ENCODE measurements at regions not wholly inside any gene's neighbourhood (a gene's known extent, or its start where the extent isn't known, plus 50 kb on each side); places are given as distances from the start of the nearest gene placed in this dataset.

GRCh38 chr21:15206514-15206913 lies 141.7 kb upstream of the NRIP1 start:
- no peak overlapping the region for H3K4me3 ChIP-seq (ENCODE audit: low read length)
- no peak for DNase-seq (ENCODE audit: low read depth)
- no peak for TF ChIP-seq CTCF (conservative IDR thresholded peaks at IDR 0.05; ENCODE audit: low read depth, low read length)

- no peak for TF ChIP-seq CTCF (conservative IDR thresholded peaks at IDR 0.05; ENCODE audit: low read depth, low read length)
- H3K4me3 ChIP-seq (ENCODE audit: low read length) = no peak overlapping the region
- no peak for DNase-seq (ENCODE audit: low read depth)
Observed at GRCh38 chr21:15207231-15207630, 142.4 kb upstream of the NRIP1 start.

GRCh38 chr21:15207635-15208370 lies 143.0 kb upstream of the NRIP1 start:
- no peak overlapping the region for H3K4me3 ChIP-seq (ENCODE audit: low read length)
- TF ChIP-seq CTCF (conservative IDR thresholded peaks at IDR 0.05; ENCODE audit: low read depth, low read length) = no peak
- DNase-seq (ENCODE audit: low read depth) = no peak

GRCh38 chr21:15208786-15209185 lies 144.0 kb upstream of the NRIP1 start:
- no peak overlapping the region for H3K4me3 ChIP-seq (ENCODE audit: low read length)
- DNase-seq (ENCODE audit: low read depth) = no peak
- no peak for TF ChIP-seq CTCF (conservative IDR thresholded peaks at IDR 0.05; ENCODE audit: low read depth, low read length)

GRCh38 chr21:15209224-15209623 lies 144.4 kb upstream of the NRIP1 start:
- no peak overlapping the region for H3K4me3 ChIP-seq (ENCODE audit: low read length)
- no peak for TF ChIP-seq CTCF (conservative IDR thresholded peaks at IDR 0.05; ENCODE audit: low read depth, low read length)
- DNase-seq (ENCODE audit: low read depth) = no peak

- TF ChIP-seq CTCF (conservative IDR thresholded peaks at IDR 0.05; ENCODE audit: low read depth, low read length) = no peak
- no peak for DNase-seq (ENCODE audit: low read depth)
- H3K4me3 ChIP-seq (ENCODE audit: low read length) = no peak overlapping the region
Observed at GRCh38 chr21:15210235-15210678, 145.5 kb upstream of the NRIP1 start.

GRCh38 chr21:15211491-15212133 lies 146.8 kb upstream of the NRIP1 start:
- DNase-seq (ENCODE audit: low read depth) = no peak
- TF ChIP-seq CTCF (conservative IDR thresholded peaks at IDR 0.05; ENCODE audit: low read depth, low read length) = no peak
- H3K4me3 ChIP-seq (ENCODE audit: low read length) = no peak overlapping the region

All from retinal pigment epithelial cell (primary cell).